HG02852 (cell line): ENCODE measurements at regions not wholly inside any gene's neighbourhood (a gene's known extent, or its start where the extent isn't known, plus 50 kb on each side); places are given as distances from the start of the nearest gene placed in this dataset.
"Not testable (repeated sequence)": the region's sequence is repeated elsewhere in the genome, so short reads cannot be mapped to it uniquely, and the experiment has no call there.

Experiments
- ATAC-seq: cut with Tn5 transposase; IDR thresholded peaks from one replicate; pipeline ENCODE4 v1.9.1; 2021; ENCODE audit warnings: mild to moderate bottlenecking, moderate library complexity; ENCODE audit not compliant: unreplicated experiment

DNA sequence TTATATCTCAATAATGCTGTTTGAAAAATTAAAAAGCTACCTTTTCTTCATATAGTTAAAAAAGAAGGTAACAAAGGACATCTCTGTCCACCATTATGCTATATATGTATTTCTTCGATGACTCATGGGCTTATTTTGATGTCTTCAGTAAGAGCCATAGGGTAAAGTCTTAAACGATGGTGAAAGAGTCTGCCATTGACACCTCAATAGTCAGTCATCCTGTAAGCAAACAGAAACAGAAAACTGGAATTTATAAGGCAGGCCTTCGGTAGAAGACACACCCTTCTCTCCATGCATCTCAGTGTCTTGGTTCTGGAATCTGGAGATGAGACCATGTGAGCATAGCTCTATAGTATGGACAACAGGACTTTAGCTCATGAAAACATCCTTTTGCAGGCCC is 87.0 kb upstream of the ZNF462 start:
- no peak for ATAC-seq

DNA sequence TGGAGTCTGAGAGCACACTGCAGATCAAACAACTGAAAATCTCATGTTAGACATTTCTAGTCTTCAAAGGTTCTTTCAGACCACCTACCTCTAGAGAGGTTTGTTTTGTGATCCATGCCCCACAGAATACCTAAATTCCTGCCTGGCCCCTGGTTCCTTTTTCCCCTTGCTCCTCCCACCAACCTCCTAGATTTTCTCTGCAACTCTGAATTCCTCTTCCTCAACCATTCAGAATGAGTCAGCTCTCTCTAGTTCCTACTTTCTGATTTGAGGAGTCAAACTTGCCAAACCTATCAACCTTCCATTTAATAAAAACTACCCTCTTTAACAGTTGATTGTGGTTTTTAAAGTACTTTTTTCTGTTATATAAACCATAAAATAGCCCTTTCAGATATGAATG is 83.2 kb upstream of the ZNF462 start:
- ATAC-seq = no peak

GRCh38 chr9:106783121-106783520 is 79.8 kb upstream of the ZNF462 start:
- ATAC-seq = no peak

- no peak for ATAC-seq
These were observed 78.9 kb upstream of the ZNF462 start for GRCh38 chr9:106784076-106784475.

GRCh38 chr9:106785200-106785599 is 77.8 kb upstream of the ZNF462 start:
- ATAC-seq = no peak

GRCh38 chr9:106788021-106788420 is 74.9 kb upstream of the ZNF462 start:
- not testable (repeated sequence) for ATAC-seq

DNA sequence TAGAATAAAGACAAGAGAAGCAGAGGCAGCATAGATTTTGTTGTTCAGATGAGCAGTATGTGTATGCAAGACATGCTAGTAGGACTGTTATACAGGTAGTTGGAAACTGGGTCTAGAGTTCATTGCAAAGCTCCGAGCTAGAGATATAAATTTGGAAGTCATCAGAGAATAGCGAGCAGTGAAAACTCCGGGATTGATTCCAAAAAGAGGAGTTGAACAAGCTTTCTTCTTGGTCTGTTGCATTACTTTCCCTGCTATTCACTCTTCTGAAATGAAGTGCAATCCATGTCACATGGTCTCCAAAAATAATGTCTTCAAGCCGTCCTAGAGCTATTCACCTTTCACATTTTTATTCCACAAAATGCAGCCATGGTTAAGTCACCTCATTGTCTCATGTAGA is 67.9 kb upstream of the ZNF462 start:
- no peak for ATAC-seq

DNA sequence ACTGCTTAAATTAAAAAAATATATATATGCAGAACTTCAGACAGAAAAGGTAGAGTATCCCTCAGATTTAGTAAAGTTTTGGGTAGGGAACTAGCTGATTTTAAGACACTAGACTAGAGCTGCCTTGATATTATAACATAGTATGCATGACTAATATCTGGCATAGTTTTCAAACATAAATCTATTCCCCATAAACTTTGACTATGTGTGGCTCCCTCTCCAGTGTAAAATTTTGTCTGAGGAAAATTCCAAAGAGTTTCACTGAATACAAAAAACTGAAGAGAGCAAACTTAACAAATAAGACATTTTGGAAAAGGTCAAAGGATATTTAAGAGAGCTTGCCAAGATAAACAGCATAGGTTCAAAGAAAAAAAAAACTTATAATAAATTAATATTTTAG is 66.2 kb upstream of the ZNF462 start:
- ATAC-seq = no peak

- ATAC-seq = no peak
These were observed 65.7 kb upstream of the ZNF462 start for GRCh38 chr9:106797299-106797698.

- ATAC-seq = no peak
These were observed 64.8 kb upstream of the ZNF462 start for GRCh38 chr9:106798016-106798799.

GRCh38 chr9:106799152-106799551 is 63.8 kb upstream of the ZNF462 start:
- no peak for ATAC-seq

- ATAC-seq = no peak
These were observed 62.2 kb upstream of the ZNF462 start for GRCh38 chr9:106800701-106801270.

DNA sequence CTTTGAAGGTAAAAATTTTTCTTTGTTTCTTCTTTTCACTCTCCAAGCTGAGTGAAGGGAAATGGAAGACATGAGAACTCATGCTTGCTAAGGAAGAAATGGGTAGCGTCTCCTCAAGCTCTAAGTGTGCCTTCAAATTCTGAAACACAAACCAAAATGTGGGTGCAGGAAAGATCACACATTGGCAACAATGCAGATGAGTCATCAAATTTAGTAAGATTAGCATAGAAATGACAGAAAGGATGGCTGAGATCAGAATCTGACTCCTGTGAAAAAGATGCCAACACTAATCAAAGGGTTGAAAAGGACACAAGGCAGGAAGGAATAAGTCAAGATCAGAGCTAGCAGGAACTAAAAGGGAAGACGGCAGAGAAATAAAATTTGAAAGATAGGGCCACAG is 61.1 kb upstream of the ZNF462 start:
- no peak for ATAC-seq
